ENCODE measurements at regions not wholly inside any gene's neighbourhood (a gene's known extent, or its start where the extent isn't known, plus 50 kb on each side); places are given as distances from the start of the nearest gene placed in this dataset.

DNA sequence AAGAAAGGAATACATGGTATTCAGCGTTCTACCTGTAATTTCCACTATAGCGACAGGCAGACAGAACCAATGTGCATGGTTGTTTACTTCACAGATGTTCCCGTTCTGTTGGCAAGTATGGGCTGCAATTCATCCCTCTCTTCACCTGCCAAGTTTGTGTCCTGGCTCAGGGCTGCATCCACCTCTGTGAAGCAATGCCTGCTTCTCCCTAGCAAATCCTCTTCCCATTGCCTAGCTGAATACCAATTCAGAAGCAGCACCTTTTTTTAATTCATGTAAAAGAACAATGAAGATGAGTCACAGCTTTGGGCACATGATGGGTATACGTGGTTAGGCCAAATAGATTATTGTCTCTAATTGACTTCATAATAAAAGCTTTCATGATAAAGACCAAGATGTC is 54.7 kb upstream of the LRATD1 start:
- no peaks in the 10 kb centered on the region for H4K20me1 ChIP-seq (ENCODE audit: control insufficient read depth, extremely low read depth, insufficient read depth, low read length)
- H2AFZ ChIP-seq (ENCODE audit: low read length) = no peak overlapping the region
- H3K9ac ChIP-seq (ENCODE audit: insufficient read depth, low read length) = no peak overlapping the region
- H3K79me2 ChIP-seq (ENCODE audit: control insufficient read depth, insufficient read depth, low read length) = no peaks in the 10 kb centered on the region
- no peaks in the 10 kb centered on the region for H3K27me3 ChIP-seq (ENCODE audit: control insufficient read depth, insufficient read depth, low read length)
- no peak overlapping the region for H3K4me3 ChIP-seq (replicated peaks in 1 of 4; ENCODE audit: control extremely low read depth in 1 of 4, insufficient read depth in 1 of 4, low read depth in 3 of 4, low read length in 4 of 4)
- H3K9me3 ChIP-seq (ENCODE audit: control insufficient read depth, insufficient read depth, low read depth, low read length) = no peaks in the 10 kb centered on the region
- H3K4me2 ChIP-seq (ENCODE audit: extremely low read depth, insufficient read depth, low read length) = no peak overlapping the region
- no peaks in the 10 kb centered on the region for H3K36me3 ChIP-seq (ENCODE audit: control insufficient read depth, insufficient read depth, low read length)
- no peak overlapping the region for H3K27ac ChIP-seq (ENCODE audit: insufficient read depth, low read length)
- no peak for TF ChIP-seq CTCF (conservative IDR thresholded peaks at IDR 0.05 in 1 of 2, IDR thresholded peaks at IDR 0.05 in 1 of 2; ENCODE audit: low read depth in 1 of 2, low read length in 2 of 2)
- no peak for TF ChIP-seq EZH2 (IDR thresholded peaks at IDR 0.05; ENCODE audit: low read length, missing control alignments)
- no peak for DNase-seq (ENCODE audit: low read depth in 2 of 2)
- no peaks in the 10 kb centered on the region for H3K4me1 ChIP-seq (ENCODE audit: control insufficient read depth, extremely low read depth, insufficient read depth, low read length)
